ENCODE measurements at regions not wholly inside any gene's neighbourhood (a gene's known extent, or its start where the extent isn't known, plus 50 kb on each side); places are given as distances from the start of the nearest gene placed in this dataset.

- TF ChIP-seq NFIC (IDR thresholded peaks at IDR 0.05) (no peak), TCF12 (IDR thresholded peaks at IDR 0.05; ENCODE audit: low read depth) (no peak), CREB1 (IDR thresholded peaks at IDR 0.05; ENCODE audit: low read depth) (no peak), EP300 (IDR thresholded peaks at IDR 0.05; ENCODE audit: borderline replicate concordance) (no peak), MAX (IDR thresholded peaks at IDR 0.05) (no peak), REST (IDR thresholded peaks at IDR 0.05; ENCODE audit: low read depth) (no peak), EGR1 (IDR thresholded peaks at IDR 0.05) (no peak)
Measured at GRCh38 chr15:91517491-91518200, 335.9 kb upstream of the SLCO3A1 start.

DNA sequence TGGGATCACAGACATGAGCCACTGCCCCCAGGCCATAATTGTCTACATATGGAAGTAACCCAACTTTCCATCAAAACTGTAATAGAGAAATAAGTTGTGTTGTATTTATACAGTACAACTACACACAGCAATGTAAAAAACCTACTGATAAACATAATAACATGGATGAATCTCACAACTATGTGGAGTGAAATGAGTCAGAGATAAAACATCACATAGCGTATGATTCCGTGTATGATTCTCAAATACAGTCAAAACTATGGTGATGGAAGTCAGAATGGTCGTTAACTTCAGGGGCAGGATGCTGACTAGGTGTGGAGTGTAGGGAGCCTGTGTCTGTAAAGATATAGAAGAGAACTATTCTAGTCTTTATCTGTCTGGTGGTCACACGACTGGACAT is 332.7 kb upstream of the SLCO3A1 start:
- TF ChIP-seq FOXM1 (IDR thresholded peaks at IDR 0.05; ENCODE audit: borderline replicate concordance, low read depth) (no peak), REST (IDR thresholded peaks at IDR 0.05; ENCODE audit: low read depth) (no peak), RAD21 (IDR thresholded peaks at IDR 0.05; ENCODE audit: low read depth) (no peak), YY1 (IDR thresholded peaks at IDR 0.05; ENCODE audit: low read depth) (no peak), EP300 (IDR thresholded peaks at IDR 0.05; ENCODE audit: borderline replicate concordance) (no peak), EGR1 (IDR thresholded peaks at IDR 0.05) (no peak), USF1 (IDR thresholded peaks at IDR 0.05) (no peak), TAF1 (IDR thresholded peaks at IDR 0.05; ENCODE audit: low read depth) (no peak), ZBTB7A (IDR thresholded peaks at IDR 0.05; ENCODE audit: low read depth) (no peak), TCF12 (IDR thresholded peaks at IDR 0.05; ENCODE audit: low read depth) (no peak), MAX (IDR thresholded peaks at IDR 0.05) (no peak), TEAD4 (IDR thresholded peaks at IDR 0.05) (no peak), CREB1 (IDR thresholded peaks at IDR 0.05; ENCODE audit: low read depth) (no peak), NFIC (IDR thresholded peaks at IDR 0.05) (no peak), CEBPB (IDR thresholded peaks at IDR 0.05) (no peak)

- TF ChIP-seq NFIC (IDR thresholded peaks at IDR 0.05) (no peak), EGR1 (IDR thresholded peaks at IDR 0.05) (no peak), TEAD4 (IDR thresholded peaks at IDR 0.05) (no peak), TAF1 (IDR thresholded peaks at IDR 0.05; ENCODE audit: low read depth) (no peak), FOXM1 (IDR thresholded peaks at IDR 0.05; ENCODE audit: borderline replicate concordance, low read depth) (no peak), CEBPB (IDR thresholded peaks at IDR 0.05) (no peak), TCF12 (IDR thresholded peaks at IDR 0.05; ENCODE audit: low read depth) (no peak), REST (IDR thresholded peaks at IDR 0.05; ENCODE audit: low read depth) (no peak), MAX (IDR thresholded peaks at IDR 0.05) (no peak), CREB1 (IDR thresholded peaks at IDR 0.05; ENCODE audit: low read depth) (no peak), USF1 (IDR thresholded peaks at IDR 0.05) (no peak), ZBTB7A (IDR thresholded peaks at IDR 0.05; ENCODE audit: low read depth) (no peak), RAD21 (IDR thresholded peaks at IDR 0.05; ENCODE audit: low read depth) (no peak), YY1 (IDR thresholded peaks at IDR 0.05; ENCODE audit: low read depth) (no peak), EP300 (IDR thresholded peaks at IDR 0.05; ENCODE audit: borderline replicate concordance) (no peak)
Measured at GRCh38 chr15:91521548-91521947, 332.0 kb upstream of the SLCO3A1 start.

DNA sequence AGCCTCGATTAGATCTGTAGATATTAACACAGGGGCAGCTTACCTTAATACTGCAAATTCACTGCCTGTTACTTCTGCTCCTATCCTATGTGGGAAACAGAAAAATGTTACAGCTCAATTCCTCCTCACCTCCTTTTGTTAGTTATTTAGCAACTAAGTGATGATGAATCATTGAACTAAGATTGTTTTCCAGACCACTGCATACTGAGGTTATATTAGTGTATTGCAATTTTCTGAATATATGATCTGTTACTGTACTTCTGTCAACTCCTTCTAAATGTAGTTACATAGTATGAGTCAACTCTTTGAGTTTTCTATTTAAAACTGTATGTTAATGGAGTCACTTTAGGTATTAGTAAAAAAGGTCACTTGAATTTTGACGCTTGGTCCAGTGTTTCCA is 331.5 kb upstream of the SLCO3A1 start:
- TF ChIP-seq REST (IDR thresholded peaks at IDR 0.05; ENCODE audit: low read depth) (no peak), FOXM1 (IDR thresholded peaks at IDR 0.05; ENCODE audit: borderline replicate concordance, low read depth) (no peak), EGR1 (IDR thresholded peaks at IDR 0.05) (no peak), YY1 (IDR thresholded peaks at IDR 0.05; ENCODE audit: low read depth) (no peak), TEAD4 (IDR thresholded peaks at IDR 0.05) (no peak), CREB1 (IDR thresholded peaks at IDR 0.05; ENCODE audit: low read depth) (no peak), NFIC (IDR thresholded peaks at IDR 0.05) (no peak), MAX (IDR thresholded peaks at IDR 0.05) (no peak), RAD21 (IDR thresholded peaks at IDR 0.05; ENCODE audit: low read depth) (no peak), TCF12 (IDR thresholded peaks at IDR 0.05; ENCODE audit: low read depth) (no peak), EP300 (IDR thresholded peaks at IDR 0.05; ENCODE audit: borderline replicate concordance) (no peak), CEBPB (IDR thresholded peaks at IDR 0.05) (no peak), TAF1 (IDR thresholded peaks at IDR 0.05; ENCODE audit: low read depth) (no peak), ZBTB7A (IDR thresholded peaks at IDR 0.05; ENCODE audit: low read depth) (no peak), USF1 (IDR thresholded peaks at IDR 0.05) (no peak)
